ENCODE measurements at regions not wholly inside any gene's neighbourhood (a gene's known extent, or its start where the extent isn't known, plus 50 kb on each side); places are given as distances from the start of the nearest gene placed in this dataset.

DNA sequence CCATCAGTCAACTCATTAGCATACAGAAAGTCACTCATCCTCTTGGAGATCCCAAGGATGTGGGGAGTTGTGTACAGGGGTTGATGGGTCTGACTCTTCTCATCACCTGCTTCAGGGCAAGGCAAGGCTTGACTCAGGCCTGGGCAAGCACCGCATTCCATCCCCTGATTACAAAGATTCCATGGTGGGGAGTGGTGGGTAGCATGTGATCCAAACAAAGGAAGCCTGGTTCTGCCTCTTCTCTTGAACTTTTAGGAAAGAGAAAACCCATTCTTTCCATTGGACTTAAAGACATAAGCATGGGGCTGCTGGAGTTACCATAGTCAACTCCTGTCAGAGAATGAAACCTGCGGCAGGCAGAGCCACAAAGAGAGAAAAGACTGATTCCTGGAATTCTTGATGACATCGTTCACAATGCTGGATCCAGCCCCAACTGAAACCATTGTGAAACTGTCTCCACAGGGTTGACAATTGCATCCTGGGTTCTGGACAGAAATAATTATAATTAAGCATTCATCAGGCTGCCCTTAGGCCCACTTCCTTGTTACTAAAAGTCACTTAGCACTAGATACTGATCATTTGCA, 235.8 kb upstream of the KCNG1 start:
- no peak for TF ChIP-seq TAF1 (IDR thresholded peaks at IDR 0.05; ENCODE audit: borderline replicate concordance, low read depth, low read length)
- no peak for TF ChIP-seq POLR2AphosphoS5 (IDR thresholded peaks at IDR 0.05; ENCODE audit: low read depth, low read length)
- TF ChIP-seq POLR2A (IDR thresholded peaks at IDR 0.05; ENCODE audit: low read depth, low read length), result no peak
